Fibroblast of the aortic adventitia (primary cell): ENCODE measurements at regions not wholly inside any gene's neighbourhood (a gene's known extent, or its start where the extent isn't known, plus 50 kb on each side); places are given as distances from the start of the nearest gene placed in this dataset.
A peak's percentile ranks its signal among the peaks of the same experiment; 100 is the strongest.

Source experiments
- DNase-seq: peaks from one replicate; pipeline ENCODE4 v3.0.0-alpha.2; 2010; ENCODE audit warnings: low read depth
- H3K4me3 ChIP-seq: 2 replicates; pipeline ENCODE4 v1.5.1; 2011; ENCODE audit warnings: low read depth, mild to moderate bottlenecking, control low read depth, low read length, moderate library complexity
- TF ChIP-seq, protein P1 (sequence below): IDR thresholded peaks from 2 replicates; pipeline ENCODE4 v1.5.1; 2011; ENCODE audit warnings: mild to moderate bottlenecking, low read length, control low read depth, inconsistent platforms; ENCODE audit not compliant: insufficient read depth

DNA sequence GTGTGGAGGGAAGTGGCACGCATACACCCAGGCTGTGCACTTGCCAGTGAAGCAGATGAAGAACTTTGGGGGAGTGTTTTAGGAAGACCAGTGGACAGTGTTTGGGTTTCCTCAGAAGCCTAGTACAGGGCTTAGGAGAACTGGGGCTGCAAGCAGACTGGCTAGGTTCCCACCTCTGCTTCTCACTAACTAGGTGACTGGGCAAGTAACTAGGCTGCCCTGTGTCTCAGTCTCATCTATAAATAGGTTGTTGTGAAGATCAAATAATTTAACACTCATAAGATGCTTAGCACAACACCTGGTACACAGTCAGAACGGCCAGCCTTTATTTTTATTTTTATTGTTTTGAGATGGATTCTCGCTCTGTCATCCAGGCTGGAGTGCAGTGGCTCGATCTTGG, 312.1 kb downstream of the CDH26 start:
- TF ChIP-seq, protein P1, sequence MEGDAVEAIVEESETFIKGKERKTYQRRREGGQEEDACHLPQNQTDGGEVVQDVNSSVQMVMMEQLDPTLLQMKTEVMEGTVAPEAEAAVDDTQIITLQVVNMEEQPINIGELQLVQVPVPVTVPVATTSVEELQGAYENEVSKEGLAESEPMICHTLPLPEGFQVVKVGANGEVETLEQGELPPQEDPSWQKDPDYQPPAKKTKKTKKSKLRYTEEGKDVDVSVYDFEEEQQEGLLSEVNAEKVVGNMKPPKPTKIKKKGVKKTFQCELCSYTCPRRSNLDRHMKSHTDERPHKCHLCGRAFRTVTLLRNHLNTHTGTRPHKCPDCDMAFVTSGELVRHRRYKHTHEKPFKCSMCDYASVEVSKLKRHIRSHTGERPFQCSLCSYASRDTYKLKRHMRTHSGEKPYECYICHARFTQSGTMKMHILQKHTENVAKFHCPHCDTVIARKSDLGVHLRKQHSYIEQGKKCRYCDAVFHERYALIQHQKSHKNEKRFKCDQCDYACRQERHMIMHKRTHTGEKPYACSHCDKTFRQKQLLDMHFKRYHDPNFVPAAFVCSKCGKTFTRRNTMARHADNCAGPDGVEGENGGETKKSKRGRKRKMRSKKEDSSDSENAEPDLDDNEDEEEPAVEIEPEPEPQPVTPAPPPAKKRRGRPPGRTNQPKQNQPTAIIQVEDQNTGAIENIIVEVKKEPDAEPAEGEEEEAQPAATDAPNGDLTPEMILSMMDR: no peak
- no peak for DNase-seq
- H3K4me3 ChIP-seq: no peak overlapping the region

DNA sequence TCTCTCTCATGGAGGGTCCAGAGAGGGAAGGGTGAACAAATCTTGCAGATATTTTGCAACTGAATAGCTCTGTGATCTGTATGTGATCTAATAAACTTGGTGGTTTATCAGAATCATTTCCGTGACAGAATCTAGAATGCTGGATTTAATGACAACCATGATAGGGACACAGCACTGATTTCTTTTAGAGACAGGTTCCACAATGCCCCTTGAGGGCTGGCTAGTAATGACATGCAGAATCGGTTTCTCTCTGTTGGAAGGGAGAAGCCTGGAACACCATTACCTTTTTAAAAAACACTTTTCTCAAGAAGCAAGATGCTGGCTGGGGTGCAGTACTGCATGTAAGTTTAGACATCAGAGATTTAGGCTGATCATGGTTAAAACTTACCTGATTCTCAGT, 313.4 kb downstream of the CDH26 start:
- TF ChIP-seq, protein P1: peak; percentile 45
- H3K4me3 ChIP-seq: no peak overlapping the region
- peak; percentile 2 for DNase-seq

DNA sequence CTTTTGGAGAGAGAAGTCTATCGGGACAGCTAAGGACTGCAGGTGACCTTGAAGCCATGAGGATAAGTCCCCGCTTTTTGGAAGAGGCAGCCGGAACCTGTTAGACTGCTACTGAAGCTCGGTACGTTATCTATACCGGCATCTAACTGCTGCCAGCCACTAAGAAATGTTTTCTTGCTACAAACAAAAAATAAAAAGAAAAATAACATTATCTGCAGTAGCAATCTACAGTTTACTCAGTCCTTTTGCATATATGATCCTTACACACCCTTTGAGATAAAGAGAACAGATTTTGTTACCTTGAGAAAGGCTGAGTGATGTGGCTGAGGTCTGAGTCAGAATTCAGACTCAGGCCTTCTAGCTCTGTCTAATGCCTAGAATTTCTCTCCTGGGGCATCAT, 314.6 kb downstream of the CDH26 start:
- DNase-seq: no peak
- H3K4me3 ChIP-seq: no peak overlapping the region
- TF ChIP-seq, protein P1: no peak

DNA sequence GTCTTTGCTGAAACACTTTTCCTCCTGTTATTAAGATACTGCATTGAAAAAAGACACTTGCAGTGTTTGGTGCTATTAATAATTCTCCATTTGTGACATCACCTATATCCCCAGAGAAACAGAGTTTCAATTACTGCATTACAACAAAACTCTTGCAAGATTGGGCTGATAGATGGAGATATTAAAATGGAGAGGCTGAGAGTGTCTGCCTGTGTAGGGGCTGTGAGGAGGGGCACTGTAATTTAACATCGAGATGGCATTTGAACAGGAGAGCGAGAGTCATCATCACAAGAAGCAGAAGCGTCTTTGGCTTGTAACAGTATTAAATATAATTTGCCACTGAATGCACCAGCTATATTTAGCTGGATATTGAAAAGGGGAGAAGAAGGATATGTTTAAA, 316.5 kb downstream of the CDH26 start:
- no peak for DNase-seq
- no peak overlapping the region for H3K4me3 ChIP-seq
- TF ChIP-seq, protein P1: no peak

DNA sequence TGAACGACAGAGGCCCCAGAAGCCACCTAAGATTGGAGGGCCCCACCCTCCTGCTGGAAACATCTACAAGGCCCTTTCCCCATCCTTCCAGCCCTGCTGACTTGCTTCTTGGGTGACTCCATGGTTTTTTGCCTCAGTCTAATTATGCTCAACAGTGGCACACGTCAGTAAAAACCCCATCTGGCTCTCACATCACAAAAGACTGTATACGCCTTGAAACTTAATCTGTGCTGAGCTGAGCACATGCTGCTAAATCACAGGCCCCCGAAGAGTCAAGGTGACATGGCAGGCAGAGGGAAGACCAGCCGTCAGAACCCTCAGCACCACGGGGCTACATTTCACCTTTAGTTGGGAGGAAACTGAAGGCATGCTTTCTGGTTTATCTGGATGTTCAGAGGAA, 323.1 kb downstream of the CDH26 start:
- TF ChIP-seq, protein P1: no peak
- no peak for DNase-seq
- H3K4me3 ChIP-seq: no peak overlapping the region

DNA sequence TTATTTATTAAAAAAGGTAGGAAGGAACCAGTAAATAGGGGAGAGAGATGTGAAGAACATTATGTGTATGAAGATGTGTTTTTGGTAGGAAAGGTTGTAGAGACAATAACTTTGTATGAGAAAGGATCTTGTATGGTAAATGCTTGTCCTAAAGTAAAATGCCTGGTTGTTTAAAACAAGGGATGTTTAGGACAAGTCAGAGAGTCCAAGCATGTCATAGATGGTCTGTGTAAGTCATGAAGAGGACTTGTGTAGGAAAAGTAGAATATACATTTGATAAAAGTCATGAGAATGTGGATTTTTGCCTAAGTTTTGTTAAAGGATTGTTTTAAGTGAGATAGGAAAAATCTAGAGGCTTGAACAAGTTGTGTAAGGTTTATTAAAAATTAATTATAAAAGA, 325.1 kb downstream of the CDH26 start:
- TF ChIP-seq, protein P1: no peak
- H3K4me3 ChIP-seq: no peak overlapping the region
- no peak for DNase-seq

DNA sequence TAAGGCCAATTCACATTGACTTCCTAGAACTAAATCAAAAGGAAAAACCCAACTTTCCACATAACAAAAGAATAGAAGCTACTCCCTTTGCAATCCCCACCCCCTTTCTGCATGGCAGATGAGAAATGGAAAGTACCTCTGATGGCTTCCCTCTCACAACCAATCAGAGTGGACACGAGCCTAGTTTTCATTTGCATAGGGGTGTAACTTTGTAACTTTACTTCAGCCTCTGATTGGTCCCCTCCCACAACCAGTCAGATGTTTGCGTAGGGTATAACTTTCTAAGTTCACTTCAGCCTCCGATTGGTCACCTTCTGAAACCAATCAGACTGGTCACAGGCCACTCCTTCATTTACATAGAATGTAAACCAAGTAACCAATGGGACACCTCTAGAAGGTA, 328.5 kb downstream of the CDH26 start:
- H3K4me3 ChIP-seq: no peak overlapping the region
- TF ChIP-seq, protein P1: no peak
- DNase-seq: no peak
